ENCODE measurements at regions not wholly inside any gene's neighbourhood (a gene's known extent, or its start where the extent isn't known, plus 50 kb on each side); places are given as distances from the start of the nearest gene placed in this dataset.
"Not testable (repeated sequence)": the region's sequence is repeated elsewhere in the genome, so short reads cannot be mapped to it uniquely, and the experiment has no call there.

GRCh38 chr17:77786740-77787505 lies 171.6 kb upstream of the TNRC6C start:
- DNase-seq: no peak

DNA sequence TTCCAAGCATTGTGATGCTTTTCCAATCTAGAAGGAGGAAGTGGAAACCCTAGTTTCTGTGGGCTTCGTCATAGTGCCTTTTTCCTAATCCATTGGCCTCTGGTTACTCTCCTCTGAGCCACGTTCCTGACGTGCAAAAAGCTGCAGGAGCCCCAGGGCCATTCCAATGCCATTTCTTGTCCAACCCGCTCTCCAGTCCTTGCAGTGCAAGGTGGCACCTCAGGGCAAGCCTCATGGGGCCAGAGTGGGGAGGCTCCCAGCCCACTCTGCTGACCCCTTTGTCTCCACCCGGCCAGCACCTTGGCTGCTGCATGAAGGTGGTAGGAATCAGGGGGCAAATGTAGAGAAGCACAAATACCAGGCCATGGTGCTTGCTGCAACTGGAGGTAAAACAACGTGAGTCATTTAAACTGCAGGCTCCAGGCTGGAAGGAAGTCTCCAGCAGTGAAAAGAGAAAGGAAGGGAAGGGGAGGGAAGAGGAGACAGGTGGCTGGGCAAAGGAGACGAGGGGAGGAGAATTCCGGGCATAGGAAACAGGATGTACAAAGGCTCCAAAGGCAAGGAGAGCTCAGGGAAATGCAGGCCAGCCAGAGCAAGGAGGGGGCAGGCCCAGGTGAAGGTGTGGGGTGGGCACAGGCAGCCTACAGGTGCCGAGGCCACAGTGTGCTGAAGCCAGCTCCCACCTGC lies 168.2 kb upstream of the TNRC6C start:
- DNase-seq: no peak

- no peak for DNase-seq
These were observed 165.9 kb upstream of the TNRC6C start for GRCh38 chr17:77792626-77793025.

DNA sequence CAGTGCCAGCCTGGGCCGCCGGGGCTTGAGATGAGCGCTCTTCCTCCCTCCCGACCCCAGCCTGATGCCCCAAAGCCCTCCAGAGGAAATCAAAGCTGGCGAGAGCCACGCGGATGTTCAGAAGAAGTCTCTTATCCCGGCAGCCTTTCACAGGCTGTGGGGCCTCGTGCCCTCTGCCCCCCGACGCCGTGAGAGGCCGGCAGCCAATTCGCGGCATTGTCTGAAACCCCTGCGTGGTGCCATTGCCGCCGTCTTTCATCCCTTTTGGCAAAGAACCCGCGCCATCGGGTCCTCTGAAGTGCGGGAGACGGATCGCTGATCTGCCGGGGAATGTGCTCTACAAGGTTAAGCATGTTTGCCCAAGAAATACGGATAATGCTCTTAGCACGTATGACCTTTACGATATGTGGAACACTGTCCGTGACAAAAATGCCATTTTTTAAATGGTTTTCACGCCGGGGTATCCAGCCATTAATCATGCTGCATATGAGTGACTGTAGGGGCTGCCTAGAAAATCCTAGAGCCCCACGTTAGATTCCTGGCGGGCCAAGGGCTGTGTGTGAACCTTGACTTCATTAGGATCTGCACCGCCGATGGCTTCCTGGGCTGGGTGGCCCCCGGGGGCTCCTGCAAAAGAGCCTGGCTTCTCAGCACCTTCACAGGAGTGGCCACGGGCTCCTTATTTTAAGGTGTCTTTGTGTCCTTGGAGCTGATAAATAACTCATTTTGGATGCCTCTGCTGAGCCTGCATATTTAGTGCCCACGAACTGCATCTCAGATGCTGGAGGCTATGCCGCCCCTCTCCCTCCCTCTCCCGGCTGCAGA lies 165.1 kb upstream of the TNRC6C start:
- DNase-seq: no peak

DNA sequence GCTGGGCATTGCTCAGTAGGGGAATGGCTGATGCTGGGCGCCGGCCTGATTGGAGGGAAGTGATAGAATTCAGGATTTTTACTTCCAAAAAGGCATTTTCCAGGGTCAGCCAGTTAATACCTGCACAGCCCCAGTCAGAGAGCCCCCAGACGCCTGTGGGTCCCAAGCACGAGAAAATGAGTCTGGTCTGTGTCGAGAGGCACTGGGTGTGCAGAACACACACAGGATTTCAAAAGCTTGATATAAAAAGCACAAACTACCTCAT lies 164.6 kb upstream of the TNRC6C start:
- DNase-seq: no peak

GRCh38 chr17:77794846-77795245 lies 163.7 kb upstream of the TNRC6C start:
- DNase-seq: no peak

DNA sequence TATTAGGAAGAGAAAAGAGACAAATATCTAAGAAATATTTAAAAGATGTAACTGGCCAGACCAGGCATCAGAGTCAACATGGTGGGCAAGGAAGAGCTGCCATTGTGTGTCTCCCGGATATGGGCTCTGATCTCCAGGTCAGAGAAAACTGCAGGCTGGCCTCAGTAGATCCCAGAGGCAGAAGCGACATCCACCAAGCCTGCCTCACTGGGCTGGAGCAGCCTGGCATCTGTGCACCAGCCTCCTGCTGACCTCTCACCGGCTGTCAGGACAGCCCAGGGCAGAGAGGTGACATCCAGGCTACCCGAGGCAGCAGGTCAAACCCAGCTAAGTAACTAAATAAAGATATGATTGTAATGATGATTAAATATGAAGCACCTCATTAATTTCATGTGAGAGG lies 162.8 kb upstream of the TNRC6C start:
- no peak for DNase-seq

DNA sequence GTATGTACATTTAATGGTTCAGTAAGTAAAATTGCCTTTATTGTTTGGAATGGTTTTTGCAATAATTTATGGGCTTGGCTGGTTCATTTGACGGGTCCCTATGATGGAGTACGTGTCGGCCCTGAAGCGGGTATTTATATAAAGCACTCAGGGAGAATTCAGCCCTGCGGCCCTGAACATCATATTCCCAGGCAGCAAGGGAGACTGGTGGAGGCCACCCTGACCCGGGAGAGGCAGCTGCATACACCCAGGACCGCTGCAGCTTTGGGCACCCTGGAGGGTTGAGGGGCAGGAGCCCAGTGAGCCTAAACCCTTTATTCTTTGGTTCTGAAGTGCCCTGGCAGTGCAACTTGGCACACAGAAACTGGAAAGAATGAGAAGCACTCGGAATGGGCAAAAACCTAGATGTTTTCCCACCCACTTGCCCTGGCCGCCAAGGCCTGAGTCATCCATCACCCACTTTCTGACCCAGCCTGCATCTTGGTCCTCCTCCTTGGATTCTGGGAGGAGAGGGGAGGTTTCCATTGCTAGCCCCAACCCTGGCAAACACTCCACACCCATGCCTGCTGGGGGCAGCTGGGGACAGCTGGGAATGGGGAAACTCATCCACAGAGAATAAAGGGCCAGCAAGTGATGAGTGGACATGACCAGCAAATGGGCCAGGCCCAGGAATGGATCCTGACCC lies 162.2 kb upstream of the TNRC6C start:
- DNase-seq: no peak

DNA sequence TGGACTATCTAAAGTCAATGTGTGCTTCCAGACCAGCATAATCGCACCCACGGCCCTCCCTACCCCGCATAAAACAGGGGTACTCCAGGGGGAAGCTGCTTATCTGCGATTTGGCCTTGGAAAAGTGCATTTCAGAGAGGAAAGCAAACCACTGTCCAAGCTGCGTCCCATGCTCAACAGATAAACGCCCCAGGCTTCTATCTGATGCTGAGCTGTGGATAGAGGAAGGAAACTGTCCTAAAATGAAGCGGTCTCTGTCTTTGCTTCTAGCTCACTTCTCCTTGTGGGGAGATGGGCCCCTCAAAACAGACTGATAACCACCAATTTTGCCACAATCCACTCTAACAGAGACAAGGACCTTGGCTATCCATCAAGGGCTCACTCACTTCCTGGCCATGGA lies 160.5 kb upstream of the TNRC6C start:
- no peak for DNase-seq

- no peak for DNase-seq
These were observed 160.0 kb upstream of the TNRC6C start for GRCh38 chr17:77798481-77798880.

DNA sequence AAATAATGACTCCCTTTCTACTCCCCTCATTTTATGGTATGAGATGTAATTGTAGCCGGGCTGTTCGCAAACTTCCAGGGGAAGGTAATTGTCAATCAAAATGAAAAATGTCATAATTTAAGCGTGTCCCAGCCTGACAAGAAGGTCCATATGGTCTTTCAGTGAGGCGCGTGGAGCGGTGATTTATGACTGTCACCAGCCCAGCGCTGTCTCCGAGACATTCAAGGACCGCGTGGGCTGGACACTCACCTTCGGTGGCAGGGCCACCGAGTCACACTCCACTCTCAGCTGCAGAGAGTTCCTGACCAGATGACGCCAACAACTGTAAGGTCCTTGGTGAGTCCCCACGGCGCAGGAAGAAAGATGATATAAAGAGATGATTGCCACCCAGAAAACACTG lies 157.7 kb upstream of the TNRC6C start:
- no peak for DNase-seq

DNA sequence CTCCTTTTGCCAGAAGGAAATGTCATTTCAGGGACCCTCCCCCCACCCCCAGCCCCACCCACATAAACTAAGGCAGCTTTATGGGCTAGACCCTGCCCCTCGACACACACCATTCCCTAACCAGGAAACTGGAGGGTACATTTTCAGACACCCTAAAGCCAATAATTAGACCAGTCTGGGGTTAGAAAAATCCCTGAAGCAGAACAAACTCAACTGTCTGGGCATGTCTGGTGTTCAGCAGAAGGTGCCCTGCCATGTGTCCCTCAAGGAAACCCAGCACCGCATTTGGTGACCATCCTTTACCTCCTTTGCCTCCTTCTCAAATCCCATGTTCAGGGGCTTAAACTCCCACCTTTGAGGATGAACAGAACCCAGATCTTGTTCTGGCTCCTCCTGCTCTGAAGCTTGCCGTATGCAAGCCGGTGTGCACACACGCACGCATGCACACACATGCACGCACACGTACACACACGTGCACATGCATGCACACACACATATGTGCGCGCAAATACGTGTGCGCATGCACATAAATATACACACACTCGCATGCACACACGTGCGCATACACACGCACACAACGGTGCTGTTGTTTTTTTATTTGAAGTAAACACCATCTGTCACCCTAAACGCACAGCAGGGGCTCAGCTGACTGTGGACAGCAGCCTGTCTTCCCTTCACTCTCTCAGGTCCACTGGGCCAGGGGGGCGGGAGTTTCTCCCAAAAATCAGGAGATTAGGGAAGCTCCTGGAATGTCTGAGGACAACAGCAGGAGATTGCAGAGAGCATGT lies 156.8 kb upstream of the TNRC6C start:
- no peak for DNase-seq

DNA sequence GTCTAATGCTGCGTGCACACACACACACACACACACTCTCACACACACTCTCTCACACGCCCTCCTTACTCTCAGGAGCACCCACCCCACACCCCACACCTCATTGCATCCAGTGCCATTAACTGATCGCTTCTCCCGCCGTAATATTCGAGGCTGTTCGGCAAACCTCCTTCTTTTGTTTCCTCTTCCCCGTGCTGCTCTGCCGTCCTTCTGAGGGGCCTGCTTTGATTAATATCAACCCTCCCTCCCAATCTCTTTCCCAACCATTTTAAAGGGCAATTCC lies 156.2 kb upstream of the TNRC6C start:
- DNase-seq: no peak

DNA sequence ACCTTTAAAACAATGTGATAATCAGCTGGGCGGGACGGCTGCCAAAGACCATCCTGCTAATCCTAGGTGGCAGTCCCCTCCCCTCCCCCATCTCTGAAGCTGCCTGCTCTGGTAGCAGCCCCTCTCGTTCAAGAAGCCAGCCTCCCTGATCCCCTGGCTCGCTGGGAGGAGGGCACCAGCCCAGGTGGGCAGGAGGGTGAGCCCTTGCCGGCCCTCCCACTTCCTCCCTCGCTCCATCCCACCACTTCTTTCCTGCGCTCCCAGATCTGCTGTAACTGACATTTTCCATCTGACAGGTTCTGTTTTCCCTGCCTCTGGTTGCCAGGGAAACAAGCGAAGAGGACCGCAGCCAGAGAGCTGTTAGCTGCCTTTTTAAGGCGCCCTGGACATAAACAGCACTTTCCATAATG lies 155.7 kb upstream of the TNRC6C start:
- DNase-seq: no peak

- no peak for DNase-seq
These were observed 154.8 kb upstream of the TNRC6C start for GRCh38 chr17:77803726-77804125.

DNA sequence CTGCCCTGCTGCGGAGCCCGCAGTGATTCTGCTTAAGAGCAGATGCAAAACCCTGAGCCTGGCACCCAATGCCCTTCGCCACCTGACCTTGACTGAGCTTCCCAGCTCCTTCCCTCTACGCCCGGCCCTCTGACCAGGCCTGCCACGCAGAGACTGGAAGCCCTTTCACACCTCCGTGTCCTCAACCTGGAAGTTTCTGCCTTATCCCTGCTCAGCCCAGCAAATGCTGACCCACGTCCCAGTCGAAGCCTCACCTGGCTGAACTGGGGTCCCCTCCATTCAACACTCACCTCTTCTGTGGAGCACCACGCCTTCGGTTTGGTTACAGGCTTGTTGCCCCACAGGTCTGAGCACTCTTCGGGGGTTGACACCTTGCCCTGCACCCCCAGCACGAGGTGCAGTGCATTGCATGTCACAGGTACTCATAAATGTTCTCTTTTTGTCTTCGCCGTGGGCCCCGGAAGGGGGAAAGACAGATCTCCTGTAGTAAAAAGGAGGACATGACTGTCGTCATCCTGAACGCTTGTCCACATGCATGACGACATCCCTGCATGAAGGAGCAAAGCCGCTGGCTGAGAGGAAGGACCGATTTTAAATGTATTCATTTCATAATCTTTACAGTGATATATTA lies 153.6 kb upstream of the TNRC6C start:
- no peak for DNase-seq

DNA sequence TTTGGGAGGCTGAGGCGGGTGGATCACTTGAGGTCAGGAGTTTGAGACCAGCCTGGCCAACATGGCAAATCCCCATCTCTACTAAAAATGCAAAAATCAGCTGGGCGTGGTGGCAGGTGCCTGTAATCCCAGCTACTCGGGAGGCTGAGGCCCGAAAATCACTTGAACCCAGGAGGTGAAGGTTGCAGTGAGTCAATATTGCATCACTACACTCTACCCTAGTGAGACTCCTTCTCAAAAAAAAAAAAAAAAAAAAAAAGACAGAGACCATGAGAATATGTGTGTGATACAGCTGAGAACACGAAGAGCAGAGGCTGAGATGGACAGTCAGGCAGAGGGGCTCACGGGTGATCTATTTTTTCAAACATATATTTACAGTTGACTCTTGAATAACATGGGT lies 152.5 kb upstream of the TNRC6C start:
- DNase-seq: not testable (repeated sequence)

- no peak for DNase-seq
These were observed 151.3 kb upstream of the TNRC6C start for GRCh38 chr17:77807051-77807745.

DNA sequence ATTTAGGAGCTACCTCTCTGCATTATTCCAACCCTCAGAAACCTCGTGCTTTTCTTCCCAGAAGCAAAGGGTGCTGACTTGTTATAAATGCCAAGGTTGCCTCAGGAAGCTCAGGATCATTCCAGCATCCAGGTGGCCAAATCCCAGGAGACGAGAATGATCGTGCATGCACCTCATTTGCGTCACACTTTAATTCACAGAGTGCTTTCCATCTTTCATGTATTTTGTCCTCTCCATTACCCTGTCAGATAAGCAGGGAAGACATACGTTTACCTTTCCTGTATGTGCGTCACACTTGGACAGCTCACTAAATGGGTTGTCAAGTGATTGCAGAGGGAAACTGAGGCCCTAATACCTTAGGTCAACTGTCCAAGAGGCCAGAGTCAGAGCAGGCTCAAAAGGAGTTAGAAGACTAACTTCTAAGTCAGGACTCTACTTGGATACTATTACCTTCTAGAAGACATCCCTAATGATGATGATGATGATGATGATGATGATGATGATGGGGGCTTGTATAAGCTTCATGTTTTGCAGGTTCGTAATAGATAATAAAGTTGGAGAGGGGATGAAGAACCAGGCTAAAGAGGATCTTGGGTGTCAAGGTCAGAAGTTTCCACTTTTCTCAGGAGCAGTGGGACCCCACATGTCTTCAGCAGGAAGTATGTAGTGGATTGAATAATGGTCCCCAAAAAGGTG lies 150.6 kb upstream of the TNRC6C start:
- DNase-seq: no peak

DNA sequence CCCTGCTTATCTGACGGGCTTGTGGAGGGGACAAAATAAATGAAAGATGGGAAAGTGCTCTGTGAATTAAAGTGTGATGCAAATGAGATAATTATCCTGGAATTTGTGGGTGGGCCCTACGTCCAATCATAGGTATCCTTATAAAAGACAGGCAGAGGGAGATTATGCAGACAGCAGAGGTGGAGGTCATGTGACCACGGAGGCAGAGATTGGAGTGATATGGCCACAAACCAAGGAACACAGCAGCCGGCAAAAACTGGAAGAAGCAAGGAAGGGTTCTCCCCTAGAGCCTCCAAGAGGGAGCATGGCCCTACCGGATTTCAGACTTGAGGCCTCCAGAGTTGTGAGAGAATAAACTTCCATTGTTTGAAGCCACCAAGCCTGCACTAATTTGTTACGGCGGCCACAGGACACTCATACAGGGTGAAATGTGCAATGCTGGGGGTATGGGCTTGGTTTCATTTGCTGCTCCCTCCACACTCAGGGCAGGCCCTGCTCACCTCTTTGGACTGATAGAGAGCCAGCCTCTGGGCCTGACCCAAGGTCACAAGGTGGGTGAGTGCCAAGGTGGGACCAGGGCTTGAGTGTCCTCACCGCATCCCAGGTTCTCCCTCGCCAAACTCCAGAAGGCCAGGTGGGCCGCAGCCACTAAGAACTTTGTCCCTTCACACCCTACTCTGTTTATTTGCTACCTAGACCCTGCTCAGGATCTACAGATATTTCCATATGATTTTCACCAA lies 149.6 kb upstream of the TNRC6C start:
- DNase-seq: no peak

All from stimulated activated CD8-positive, alpha-beta memory T cell treated with anti-CD3 and anti-CD28 coated beads, Interleukin-4, amount 100 ng/mL, for 48 hours (primary cell).